HG03039 (cell line): ENCODE measurements at regions not wholly inside any gene's neighbourhood (a gene's known extent, or its start where the extent isn't known, plus 50 kb on each side); places are given as distances from the start of the nearest gene placed in this dataset.
"Not testable (repeated sequence)": the region's sequence is repeated elsewhere in the genome, so short reads cannot be mapped to it uniquely, and the experiment has no call there.

ENCODE experiments used
- ATAC-seq: cut with Tn5 transposase; IDR thresholded peaks from one replicate; pipeline ENCODE4 v1.9.1; 2021; ENCODE audit warnings: mild to moderate bottlenecking, moderate library complexity; ENCODE audit not compliant: unreplicated experiment

DNA sequence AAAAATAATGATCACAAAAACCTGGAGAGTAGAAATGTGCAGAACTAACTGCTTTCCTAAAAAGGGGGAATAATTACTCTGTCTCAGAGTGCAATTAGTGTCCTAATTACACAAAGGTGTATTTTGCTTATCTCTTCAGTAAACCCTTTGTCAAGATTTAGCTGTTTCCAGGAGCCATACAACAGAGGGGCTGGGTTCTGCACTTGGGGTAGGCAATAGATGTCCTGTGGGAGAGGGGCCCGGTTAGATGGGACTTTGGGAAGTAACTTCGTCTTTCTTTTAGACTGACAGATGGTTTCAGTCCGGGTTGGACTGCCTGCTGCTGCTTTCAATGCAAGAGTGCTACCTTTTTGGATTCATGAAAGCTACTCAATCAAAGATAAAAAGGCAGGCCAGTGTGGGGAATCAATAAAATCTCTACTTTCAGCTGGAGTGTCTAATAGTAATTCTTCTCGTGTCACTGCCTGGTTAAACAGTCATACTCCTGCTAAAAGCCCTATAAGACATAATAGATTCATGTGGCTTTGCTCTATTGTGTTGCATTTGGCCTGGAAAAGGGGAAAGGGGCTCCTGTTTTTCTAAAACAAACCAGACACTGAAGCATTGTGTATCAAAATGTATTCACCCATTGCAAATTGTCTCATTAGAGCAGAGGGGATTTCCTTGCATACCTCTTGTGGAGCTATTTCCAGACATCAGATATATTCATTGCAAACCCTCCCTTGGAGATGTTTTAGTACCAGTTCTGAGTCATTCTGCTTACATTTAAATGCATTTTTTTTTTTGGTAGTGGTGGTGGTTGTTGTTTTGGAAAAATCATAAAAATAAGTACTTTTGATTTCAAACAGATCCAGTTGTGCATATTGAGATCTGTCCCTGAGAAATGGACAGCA is 83.3 kb upstream of the PCDH8 start:
- no peak for ATAC-seq

DNA sequence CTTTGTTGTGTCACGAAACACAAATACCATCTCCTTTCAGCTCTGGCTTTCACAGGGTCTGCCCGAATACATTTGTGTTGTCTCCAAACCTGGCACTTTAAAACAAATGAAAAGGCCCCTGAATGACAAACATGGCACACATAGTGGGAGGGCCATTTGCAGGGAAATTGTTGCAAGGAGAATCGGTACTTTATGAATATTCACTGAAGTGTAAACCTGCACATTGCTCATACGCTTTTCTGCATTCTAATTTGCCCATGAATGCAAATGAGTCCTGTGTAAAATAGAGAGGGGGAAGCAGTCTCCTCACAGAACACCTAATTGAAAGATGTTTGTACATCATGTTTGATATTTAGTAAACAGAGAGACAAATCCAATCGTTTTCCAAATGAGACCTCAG is 82.7 kb upstream of the PCDH8 start:
- no peak for ATAC-seq

DNA sequence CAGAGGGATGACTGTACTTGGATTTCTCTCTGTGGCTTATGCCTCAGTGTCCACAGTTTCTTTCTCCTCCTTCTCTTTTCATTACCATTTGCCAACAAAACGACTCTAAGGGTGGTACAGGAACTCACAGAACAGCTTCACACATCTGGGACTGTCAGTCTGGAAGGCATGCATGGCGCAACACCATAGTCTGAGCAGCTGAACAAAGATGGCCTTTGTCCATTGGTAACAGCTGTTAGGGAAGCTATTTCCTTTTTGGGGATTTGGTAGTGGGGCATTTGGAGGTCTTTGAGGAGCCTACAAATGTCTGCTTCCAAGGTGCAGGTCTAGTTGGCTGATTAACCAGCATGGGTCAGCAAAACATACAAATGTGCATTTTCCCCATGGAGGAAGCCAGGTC is 81.4 kb upstream of the PCDH8 start:
- no peak for ATAC-seq

DNA sequence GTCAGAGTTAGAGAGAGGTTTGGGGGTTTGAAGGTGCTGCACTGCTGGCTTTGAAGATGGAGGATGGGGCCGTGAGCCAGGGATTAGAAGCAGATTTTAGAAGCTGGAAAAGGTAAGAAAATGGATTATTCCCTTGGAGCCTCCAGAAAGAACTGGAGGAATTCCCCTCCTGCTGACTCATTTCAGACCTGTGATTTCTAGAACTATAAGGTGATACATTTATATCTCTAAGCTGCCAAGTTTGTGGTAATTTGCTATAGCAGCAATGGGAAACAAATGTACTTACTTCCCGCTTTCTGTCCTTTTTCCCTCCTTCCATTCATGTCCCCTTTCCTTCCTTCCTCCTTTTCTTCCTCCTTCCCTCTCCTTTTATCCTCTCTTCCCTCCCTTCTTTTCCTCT is 78.5 kb upstream of the PCDH8 start:
- no peak for ATAC-seq

DNA sequence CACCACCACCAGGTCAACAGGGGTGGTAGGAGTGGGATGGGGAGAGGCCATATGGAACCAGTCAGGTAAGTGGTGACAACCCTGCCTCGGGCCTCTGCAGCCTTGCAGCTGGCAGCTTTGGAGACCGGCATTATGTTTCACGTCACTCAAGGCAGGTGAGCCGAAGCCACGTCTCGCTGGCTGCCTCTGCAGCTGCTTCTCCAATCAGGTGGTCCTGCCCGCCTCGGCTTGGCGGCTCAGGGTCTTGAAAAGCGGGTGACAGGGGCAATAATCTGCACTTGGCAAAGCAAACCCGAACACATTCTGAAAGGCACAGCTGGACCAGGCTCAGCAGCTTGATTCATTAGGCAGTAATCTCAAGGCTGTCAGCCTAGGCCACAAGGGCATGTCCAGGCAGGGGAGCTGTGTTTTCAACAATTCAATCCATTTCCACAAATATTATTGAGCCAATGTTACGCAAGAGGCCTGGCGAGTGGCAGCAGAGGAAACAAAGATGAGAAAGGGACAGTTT is 77.4 kb upstream of the PCDH8 start:
- no peak for ATAC-seq

DNA sequence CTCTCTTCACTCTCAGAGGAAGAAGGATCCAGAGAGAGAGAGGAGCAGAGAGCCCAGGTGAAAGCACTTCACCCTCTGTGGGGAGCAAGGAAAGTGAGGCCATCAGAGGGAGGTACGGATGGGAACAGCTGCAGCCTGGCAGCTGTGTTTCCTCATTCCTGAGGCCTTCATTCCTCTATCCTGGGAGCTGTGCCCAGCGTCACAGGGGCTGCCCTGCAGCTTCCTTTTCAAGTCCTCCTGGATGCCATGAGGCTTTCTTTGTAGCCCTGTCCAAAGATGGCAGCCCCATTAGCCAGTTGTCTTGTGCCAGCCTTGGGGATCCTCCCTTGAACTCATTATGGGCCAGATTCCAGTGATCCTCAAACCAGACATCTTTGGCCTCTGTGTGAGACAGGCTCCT is 76.8 kb upstream of the PCDH8 start:
- no peak for ATAC-seq

DNA sequence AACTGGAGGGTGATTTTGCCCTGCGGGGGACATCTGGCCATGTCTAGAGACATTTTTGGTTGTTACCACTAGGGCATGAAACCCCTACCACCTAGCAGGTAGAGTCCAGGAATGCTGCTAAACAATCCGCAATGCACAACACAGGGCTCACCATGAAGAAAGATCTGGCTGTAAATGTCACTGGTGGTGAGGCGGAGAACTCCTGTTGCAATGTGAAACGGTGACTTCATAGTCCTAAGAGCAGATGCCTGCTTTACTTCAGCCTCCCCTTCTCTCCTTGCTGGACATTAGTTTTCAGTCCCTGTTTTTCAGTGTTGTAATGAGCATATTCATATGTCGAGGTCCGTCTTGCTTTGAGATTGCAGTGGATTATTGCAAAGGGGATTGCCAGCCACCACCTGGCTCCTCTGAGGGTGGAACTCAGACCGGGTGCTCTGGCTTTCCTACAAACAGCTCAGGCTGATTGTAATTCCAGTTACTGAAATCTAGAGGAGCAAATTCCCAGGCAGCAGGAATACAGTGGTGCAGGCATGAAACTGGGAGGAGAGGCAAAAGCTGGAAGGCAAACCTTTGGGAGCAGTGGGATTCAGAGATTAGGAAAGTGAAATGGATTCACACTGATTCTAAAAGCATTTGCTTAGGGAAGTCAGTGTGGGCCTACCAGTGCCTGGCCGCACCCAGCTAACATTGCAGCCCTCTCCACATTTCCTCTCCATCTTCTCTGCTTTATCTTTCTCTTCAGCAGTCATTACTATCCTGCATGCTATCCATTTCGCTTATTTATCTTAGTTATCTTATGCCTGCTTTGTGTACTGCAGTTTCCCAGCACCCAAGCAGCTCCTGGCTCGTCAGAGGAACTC is 76.1 kb upstream of the PCDH8 start:
- no peak for ATAC-seq

DNA sequence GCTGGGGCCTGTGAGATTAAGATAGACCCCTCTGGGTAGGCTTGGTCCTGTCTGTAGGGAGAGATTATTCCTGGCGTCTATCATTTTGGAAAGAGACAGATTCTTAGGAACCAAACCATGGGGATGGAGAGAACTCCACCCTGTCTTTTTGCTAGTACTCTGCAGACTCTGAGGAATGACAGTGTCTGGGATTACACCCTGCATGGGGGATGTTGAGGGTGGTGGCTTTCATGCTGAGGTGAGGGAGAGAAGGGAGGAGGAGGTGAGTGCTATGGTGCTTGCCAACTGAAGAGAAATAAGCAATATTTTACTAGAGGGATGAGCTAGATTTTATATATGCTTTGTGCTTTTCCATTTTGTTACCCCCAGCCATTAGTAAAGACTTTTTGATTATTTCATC is 74.5 kb upstream of the PCDH8 start:
- ATAC-seq = no peak

DNA sequence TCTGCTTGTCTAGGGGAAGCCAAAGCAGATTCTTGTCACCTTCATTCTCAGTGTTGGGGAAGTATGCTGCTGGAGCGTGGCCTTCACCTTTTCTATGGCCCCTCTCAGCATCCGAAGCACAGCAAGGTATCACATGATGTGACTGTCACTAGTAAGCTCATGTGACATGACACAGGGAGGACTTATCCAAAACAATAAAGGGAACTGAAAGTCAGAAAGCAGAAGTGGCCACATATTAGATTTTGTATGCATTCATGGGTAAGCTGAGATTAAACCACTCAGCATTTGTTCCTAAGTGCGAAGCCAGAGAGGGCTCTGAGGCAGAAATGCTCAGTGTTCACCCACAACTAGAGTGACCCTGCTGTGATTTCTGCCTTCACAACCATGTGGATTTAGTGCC is 72.8 kb upstream of the PCDH8 start:
- ATAC-seq = peak; percentile 98

DNA sequence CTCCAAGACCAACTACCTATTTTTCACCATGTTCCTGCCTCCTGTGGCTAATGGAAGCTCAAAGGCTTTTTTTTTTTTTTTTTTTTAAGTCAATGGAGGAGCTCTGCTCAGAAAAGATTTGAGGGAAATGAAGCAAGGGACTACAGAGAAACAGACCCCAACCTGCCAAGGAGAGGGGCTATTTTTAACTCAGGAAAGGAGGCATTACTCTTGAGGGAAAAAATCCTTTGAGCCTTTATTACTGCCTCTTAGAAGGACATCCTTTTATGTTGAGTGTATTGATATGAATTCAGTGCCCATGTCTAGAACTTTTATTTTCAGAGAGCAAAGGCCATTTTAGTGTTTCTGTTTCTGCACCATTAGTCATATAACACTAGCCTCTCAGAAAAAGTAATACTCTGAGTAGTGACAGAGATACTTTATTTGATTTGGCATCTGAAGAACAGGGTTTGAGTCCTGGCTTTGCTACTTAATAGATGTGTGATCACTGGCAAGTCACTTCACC is 68.1 kb upstream of the PCDH8 start:
- no peak for ATAC-seq

DNA sequence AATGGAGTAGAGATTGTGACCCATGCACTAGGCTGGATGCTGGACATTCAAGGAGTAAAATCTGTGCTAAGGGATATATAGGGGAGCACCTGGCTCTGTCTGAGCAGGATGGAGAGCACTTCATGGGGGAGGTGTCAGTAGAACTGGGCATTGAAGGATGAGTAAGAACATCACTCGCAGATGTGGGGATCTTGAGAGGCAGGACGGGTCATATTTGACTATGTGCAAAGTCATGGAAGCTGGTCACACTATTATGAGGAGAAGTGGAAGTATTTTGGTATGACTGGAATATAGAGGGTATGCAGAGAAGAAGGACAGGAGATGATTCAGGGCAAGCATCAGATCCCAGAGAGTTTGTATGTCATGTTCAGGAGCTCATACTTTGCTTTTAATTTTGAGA is 62.9 kb upstream of the PCDH8 start:
- no peak for ATAC-seq

DNA sequence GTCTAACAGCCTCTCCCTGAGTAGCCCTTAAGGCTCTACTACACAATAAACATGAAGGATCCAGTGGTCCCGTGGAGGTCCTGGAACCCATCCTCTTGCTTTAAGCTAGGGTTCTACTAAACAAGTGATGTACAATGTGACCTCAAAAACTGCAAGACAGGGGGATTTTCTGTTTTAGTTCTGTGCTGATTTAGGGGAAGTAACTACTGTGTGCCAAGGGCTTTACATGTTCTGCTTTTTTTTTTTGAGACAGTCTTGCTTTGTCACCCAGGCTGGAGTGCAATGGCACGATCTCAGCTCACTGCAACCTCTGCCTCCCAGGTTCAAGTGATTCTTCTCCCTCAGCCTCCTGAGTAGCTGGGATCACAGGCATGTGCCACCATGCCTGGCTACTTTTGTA is 61.9 kb upstream of the PCDH8 start:
- not testable (repeated sequence) for ATAC-seq

DNA sequence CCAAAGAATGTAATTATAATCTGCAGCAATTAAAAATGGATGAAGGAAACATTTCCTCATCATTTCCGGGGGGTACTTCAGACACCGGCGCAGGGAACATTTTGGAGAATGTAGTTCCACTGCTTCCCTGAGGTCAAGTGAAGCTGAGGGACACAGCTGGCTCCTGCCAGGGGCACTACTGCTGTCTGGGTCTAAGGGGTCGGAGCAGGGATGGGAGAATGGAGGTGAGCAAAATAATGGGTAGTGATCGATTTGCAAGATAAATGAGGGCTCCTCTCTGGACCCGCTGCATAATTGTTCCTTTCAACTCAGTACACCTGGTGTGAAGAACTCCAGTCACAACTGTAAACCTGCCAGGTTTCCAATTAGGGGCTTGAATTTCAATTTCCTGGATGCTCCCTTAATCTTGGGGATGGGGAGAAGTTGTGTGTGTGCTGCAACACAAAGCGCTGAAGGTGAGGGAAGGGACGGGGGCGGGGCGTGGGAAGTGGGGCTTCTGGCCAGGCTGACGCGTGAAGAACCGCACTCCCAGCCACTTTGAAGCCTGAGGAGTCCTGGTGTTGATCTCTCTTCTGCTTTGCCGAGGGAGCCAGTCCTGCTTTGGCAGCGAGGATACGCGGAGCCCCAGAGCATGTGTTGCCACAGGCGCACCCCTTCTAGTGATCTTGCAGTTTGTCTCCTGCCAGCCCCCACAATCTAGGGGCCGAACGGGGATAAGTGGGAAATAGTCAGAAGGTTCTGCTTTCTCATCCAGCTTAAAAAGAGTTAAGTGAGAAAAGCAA is 57.9 kb upstream of the PCDH8 start:
- no peak for ATAC-seq

DNA sequence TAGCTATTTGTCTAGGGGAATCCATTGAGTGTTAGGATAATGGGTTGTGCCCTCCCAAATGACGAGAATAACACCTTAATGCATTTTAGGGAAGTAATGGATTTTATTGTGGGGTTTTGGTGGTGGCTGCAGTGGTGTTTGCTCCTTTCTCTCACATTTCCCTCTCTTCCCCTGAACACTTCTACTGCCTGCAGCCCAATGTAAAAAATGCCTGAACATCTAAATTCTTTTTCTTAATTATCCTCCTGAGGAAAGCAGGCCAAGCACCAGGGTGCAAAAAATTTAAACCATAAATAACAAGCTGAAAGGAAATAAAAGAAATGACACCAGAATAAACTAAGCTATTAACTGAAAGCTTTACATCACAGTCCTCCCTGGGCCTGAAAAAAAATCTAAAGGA is 57.3 kb upstream of the PCDH8 start:
- ATAC-seq = no peak

DNA sequence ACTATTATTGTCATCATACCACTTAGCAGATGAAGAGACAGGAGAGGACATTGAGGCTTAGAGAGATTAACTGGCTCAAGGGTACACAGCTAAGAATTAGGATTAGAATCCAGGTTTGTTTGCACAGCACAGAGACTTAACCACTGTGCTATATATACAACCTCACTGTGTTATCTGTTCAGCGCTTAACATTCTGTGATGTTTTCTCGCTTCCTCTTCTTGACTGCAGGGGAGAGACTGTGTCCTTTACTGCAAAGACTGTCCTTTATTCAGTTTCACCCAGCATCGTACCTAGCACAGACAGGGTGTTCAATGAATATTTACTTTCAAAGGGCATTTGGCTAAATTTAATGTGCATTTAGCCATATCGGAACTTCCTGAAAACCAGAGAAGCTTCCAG is 54.9 kb upstream of the PCDH8 start:
- ATAC-seq = peak; percentile 96

DNA sequence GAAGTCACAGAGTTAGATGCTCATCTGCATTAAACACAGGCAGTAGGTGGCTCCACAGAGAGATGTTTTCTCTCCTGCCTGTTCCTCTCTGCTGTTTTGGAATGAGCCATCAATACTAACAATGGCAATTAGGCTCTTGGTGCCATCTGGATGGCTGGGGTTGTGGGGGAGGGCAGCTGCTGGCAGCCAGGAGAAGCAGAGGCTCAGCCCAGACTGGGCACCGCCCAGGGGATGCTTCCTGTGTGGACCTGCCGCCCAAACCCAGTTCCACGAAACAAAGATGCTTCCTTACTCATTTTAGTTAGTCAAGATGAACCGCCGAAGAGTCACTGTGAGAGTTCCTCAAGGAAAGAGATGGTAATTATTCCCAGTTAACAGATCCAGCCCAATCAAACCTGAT is 50.8 kb upstream of the PCDH8 start:
- ATAC-seq = no peak
